ENCODE measurements at regions not wholly inside any gene's neighbourhood (a gene's known extent, or its start where the extent isn't known, plus 50 kb on each side); places are given as distances from the start of the nearest gene placed in this dataset.

DNA sequence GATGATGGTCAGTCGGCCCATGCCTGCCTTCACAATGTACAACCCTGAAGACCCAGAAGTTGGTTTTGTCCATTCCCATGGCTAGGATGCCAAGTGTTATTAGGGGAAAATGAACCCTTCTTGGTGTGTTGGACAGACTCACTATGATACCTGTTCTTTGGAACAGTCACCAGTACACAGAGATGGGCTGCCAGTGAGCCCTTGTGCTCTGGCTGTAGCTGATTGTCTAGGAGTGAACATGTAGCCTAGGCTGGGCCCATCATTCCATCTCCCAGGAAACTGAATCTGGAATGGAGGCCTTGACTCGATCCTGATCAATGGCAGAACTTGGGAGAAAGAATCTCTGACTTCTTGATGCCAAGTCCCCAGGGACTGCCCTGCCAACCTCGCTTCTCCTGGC, 188.9 kb downstream of the EVX1 start:
- Histone ChIP-seq H4K20me1 (ENCODE audit: insufficient read depth) (no peaks in the 10 kb centered on the region), H3K27ac (ENCODE audit: low read depth, low read length) (no peak overlapping the region), H3K36me3 (ENCODE audit: control insufficient read depth in 1 of 2, insufficient read depth in 2 of 2, low read length in 2 of 2) (no peaks in the 10 kb centered on the region), H2AFZ (ENCODE audit: low read depth, low read length, poor library complexity, severe bottlenecking) (no peak overlapping the region), H3K27me3 (ENCODE audit: insufficient read depth, low read length) (no peaks in the 10 kb centered on the region), H3K9me2 (ENCODE audit: insufficient read depth) (no peaks in the 10 kb centered on the region), H3K79me2 (ENCODE audit: insufficient read depth, low read length) (no peaks in the 10 kb centered on the region), H3K4me3 (replicated peaks in 1 of 2; ENCODE audit: low read depth in 1 of 2, low read length in 2 of 2) (no peak overlapping the region), H3K4me2 (ENCODE audit: low read length) (no peak overlapping the region), H3K4me1 (ENCODE audit: control insufficient read depth in 1 of 2, insufficient read depth in 2 of 2, low read length in 2 of 2) (no peaks in the 10 kb centered on the region), H3K9me3 (ENCODE audit: control insufficient read depth in 1 of 2, insufficient read depth in 1 of 2, low read depth in 1 of 2, low read length in 2 of 2) (no peaks in the 10 kb centered on the region), H3K9ac (ENCODE audit: low read length) (no peak overlapping the region)
- DNase-seq (ENCODE audit: low read depth, low spot score) (no peak), ATAC-seq (no peak)
- ChIA-PET POLR2A (no interaction called here), RAD21 (ENCODE audit: low non-redundant PET in 1 of 2, low total read pairs in 2 of 2, uncharacterized antibody in 2 of 2, unreplicated experiment in 2 of 2) (no interaction called here), CTCF (no interaction called here)
- BruUV-seq (replicated peaks), result no TSS peak
- TF ChIP-seq EGR1 (IDR thresholded peaks at IDR 0.05; ENCODE audit: low read depth) (no peak), YY1 (IDR thresholded peaks at IDR 0.05; ENCODE audit: extremely low read depth, insufficient replicate concordance, low read depth, low read length) (no peak), CBX3 (IDR thresholded peaks at IDR 0.05; ENCODE audit: low read depth) (no peak), CTCF (IDR thresholded peaks at IDR 0.05 in 2 of 3, conservative IDR thresholded peaks at IDR 0.05 in 1 of 3; ENCODE audit: borderline replicate concordance in 1 of 3, insufficient read depth in 1 of 3, low read depth in 2 of 3, low read length in 2 of 3) (no peak), CEBPB (IDR thresholded peaks at IDR 0.05; ENCODE audit: low read depth) (no peak), RAD21 (IDR thresholded peaks at IDR 0.05; ENCODE audit: low read depth) (no peak), ZNF274 (IDR thresholded peaks at IDR 0.05; ENCODE audit: low read depth, low read length) (no peak), FOSL1 (IDR thresholded peaks at IDR 0.05; ENCODE audit: low read depth) (no peak)
- TF ChIP-seq, protein P1, sequence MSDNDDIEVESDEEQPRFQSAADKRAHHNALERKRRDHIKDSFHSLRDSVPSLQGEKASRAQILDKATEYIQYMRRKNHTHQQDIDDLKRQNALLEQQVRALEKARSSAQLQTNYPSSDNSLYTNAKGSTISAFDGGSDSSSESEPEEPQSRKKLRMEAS (IDR thresholded peaks at IDR 0.05), result no peak
- TF ChIP-seq, protein P2, sequence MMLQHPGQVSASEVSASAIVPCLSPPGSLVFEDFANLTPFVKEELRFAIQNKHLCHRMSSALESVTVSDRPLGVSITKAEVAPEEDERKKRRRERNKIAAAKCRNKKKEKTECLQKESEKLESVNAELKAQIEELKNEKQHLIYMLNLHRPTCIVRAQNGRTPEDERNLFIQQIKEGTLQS (IDR thresholded peaks at IDR 0.05), result no peak
- intact Hi-C loops (cut with micrococcal nuclease), result no loop called here
